ELF-1 (cell line): ENCODE measurements at regions not wholly inside any gene's neighbourhood (a gene's known extent, or its start where the extent isn't known, plus 50 kb on each side); places are given as distances from the start of the nearest gene placed in this dataset.
A peak's percentile ranks its signal among the peaks of the same experiment; 100 is the strongest.
"Not testable (repeated sequence)": the region's sequence is repeated elsewhere in the genome, so short reads cannot be mapped to it uniquely, and the experiment has no call there.

Experiments used
- DNase-seq: peaks from one replicate; pipeline ENCODE4 v3.0.0-alpha.2; 2016; ENCODE audit warnings: low read depth, low spot score

GRCh38 chr2:182634386-182634785 lies 81.7 kb upstream of the DNAJC10 start:
- DNase-seq, result no peak

GRCh38 chr2:182636699-182637098 lies 79.4 kb upstream of the DNAJC10 start:
- peak; percentile 66 for DNase-seq

GRCh38 chr2:182638667-182639066 lies 77.4 kb upstream of the DNAJC10 start:
- no peak for DNase-seq

- no peak for DNase-seq
Observed at GRCh38 chr2:182639971-182640370, 76.1 kb upstream of the DNAJC10 start.

- peak; percentile 38 for DNase-seq
Observed at GRCh38 chr2:182642328-182642727, 73.7 kb upstream of the DNAJC10 start.

GRCh38 chr2:182646763-182647498 lies 69.1 kb upstream of the DNAJC10 start:
- no peak for DNase-seq

- DNase-seq, result no peak
Observed at GRCh38 chr2:182647499-182647787, 68.6 kb upstream of the DNAJC10 start.

GRCh38 chr2:182649316-182649715 lies 66.7 kb upstream of the DNAJC10 start:
- peak; percentile 52 for DNase-seq

- DNase-seq, result peak; percentile 30
Observed at GRCh38 chr2:182650704-182651103, 65.4 kb upstream of the DNAJC10 start.

- no peak for DNase-seq
Observed at GRCh38 chr2:182652326-182652725, 63.7 kb upstream of the DNAJC10 start.

- DNase-seq, result peak; percentile 16
Observed at GRCh38 chr2:182655750-182656149, 60.3 kb upstream of the DNAJC10 start.

GRCh38 chr2:182664212-182664611 lies 51.8 kb upstream of the DNAJC10 start:
- no peak for DNase-seq

- DNase-seq, result not testable (repeated sequence)
Observed at GRCh38 chr2:182665500-182665899, 50.6 kb upstream of the DNAJC10 start.
